ENCODE measurements at regions not wholly inside any gene's neighbourhood (a gene's known extent, or its start where the extent isn't known, plus 50 kb on each side); places are given as distances from the start of the nearest gene placed in this dataset.
"Not testable (repeated sequence)": the region's sequence is repeated elsewhere in the genome, so short reads cannot be mapped to it uniquely, and the experiment has no call there.

DNA sequence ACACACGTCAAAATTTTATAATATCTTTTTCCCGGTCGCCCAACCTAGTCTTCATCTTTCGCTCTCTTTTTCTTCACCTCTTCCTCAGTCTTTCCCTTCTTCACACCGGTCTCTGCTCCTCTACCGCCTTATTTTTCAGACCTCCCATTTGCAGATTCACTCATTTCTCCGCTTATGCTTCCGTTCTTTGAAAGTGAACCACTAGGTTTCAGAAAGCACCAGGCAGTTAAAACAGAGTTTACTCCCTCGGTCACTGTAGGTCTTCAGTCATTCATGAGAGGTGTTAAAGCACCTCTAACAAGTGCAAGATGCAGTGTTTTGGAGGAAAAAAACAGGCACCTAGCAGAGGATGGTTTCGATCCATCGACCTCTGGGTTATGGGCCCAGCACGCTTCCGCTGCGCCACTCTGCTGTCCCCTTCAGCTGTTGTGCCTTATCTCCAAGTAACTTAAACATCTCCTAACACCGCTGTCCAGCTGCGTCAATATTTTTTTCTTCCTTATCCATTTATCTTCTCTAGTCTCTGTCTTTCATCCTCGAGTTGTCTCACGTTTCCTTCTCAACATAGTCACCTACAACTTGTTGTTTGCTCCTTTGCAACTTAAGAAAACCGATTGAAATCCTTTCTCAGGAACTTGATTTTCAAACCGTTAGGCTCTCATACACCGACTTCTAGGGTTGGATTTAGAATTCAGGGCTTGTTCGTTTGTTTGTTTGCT lies 119.7 kb upstream of the ZNF184 start:
- H3K36me3 ChIP-seq (ENCODE audit: control insufficient read depth, insufficient read depth, low read length) = no peaks in the 10 kb centered on the region
- no peak for TF ChIP-seq CTCF (IDR thresholded peaks at IDR 0.05; ENCODE audit: insufficient read depth, low read length, poor library complexity, severe bottlenecking)
- no peaks in the 10 kb centered on the region for H3K27me3 ChIP-seq (replicated peaks; ENCODE audit: control insufficient read depth, insufficient read depth, low read length)
- peak; percentile 89 for DNase-seq (ENCODE audit: extremely low read depth, insufficient read length)
- H3K4me3 ChIP-seq (replicated peaks; ENCODE audit: low read depth, low read length) = peak overlapping the region; percentile 52

DNA sequence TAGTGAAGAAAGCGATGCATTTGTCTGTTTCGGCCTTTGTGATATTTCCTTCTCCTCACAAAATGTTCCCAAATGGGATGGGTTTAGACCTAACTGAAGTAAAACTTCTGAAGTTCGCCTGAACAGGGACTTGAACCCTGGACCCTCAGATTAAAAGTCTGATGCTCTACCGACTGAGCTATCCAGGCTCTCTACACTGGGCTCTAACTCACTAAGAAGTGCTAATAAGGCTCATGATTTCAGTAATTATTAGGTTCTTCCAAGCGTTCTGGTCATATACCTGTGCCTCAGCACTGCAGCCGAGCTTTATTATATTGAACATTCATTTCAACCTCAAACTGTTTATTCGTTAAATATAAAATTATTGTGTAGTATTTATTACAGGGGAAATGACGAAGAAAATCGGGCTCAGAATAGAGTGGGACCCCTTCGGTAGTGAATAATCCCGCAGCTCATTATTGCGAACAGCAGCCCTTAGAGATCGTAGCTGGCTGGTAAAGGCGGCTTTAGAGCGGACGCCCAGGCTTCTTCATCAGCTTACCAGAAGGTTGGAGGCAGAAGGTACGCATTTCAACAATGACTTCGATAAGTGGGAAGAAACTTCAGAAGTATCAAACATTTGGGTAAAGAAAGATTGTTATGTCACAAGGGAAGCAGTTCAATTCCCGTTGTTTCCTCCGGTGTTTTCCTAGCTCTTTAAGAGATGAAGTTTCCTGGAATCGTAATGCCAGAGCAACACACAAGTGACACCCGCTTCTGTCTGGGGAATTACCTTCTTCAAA lies 119.0 kb upstream of the ZNF184 start:
- DNase-seq (ENCODE audit: extremely low read depth, insufficient read length) = peak; percentile 28
- H3K4me3 ChIP-seq (replicated peaks; ENCODE audit: low read depth, low read length) = peak overlapping the region; percentile 52

GRCh38 chr6:27585316-27585715 lies 112.4 kb upstream of the ZNF184 start:
- not testable (repeated sequence) for DNase-seq (ENCODE audit: extremely low read depth, insufficient read length); H3K36me3 ChIP-seq (ENCODE audit: control insufficient read depth, insufficient read depth, low read length); H3K4me3 ChIP-seq (replicated peaks; ENCODE audit: low read depth, low read length); H3K27me3 ChIP-seq (replicated peaks; ENCODE audit: control insufficient read depth, insufficient read depth, low read length)

More for the DNA sequence above, 119.0 kb upstream of the ZNF184 start:
- Histone ChIP-seq H3K36me3 (ENCODE audit: control insufficient read depth, insufficient read depth, low read length) (no peaks in the 10 kb centered on the region), H3K27me3 (replicated peaks; ENCODE audit: control insufficient read depth, insufficient read depth, low read length) (no peaks in the 10 kb centered on the region)
- no peak for TF ChIP-seq CTCF (IDR thresholded peaks at IDR 0.05; ENCODE audit: insufficient read depth, low read length, poor library complexity, severe bottlenecking)

DNA sequence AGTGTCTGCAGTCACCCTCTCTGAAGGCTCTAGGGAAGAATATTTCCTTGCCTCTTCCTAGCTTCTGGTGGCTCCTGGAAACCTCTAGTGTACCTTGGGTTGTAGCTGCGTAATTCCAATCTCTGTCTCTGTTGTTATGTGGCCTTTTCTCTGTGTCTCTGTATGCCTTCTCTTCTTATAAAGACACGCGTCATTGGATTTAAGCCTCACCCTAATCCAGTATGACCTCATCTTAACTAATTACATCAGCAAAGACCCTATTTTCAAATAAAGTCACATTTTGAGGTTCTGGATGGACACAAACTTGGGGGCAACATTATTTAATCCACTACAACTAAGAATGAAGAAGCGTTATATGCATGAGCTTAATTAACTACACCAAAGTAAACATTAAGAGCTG lies 111.4 kb upstream of the ZNF184 start:
- no peak for TF ChIP-seq CTCF (IDR thresholded peaks at IDR 0.05; ENCODE audit: insufficient read depth, low read length, poor library complexity, severe bottlenecking)
- H3K27me3 ChIP-seq (replicated peaks; ENCODE audit: control insufficient read depth, insufficient read depth, low read length) = no peaks in the 10 kb centered on the region
- H3K4me3 ChIP-seq (replicated peaks; ENCODE audit: low read depth, low read length) = no peak overlapping the region
- H3K36me3 ChIP-seq (ENCODE audit: control insufficient read depth, insufficient read depth, low read length) = no peaks in the 10 kb centered on the region
- DNase-seq (ENCODE audit: extremely low read depth, insufficient read length) = no peak

GRCh38 chr6:27582928-27583725 lies 110.2 kb upstream of the ZNF184 start:
- DNase-seq (ENCODE audit: extremely low read depth, insufficient read length) = peak; percentile 84
- no peaks in the 10 kb centered on the region for H3K36me3 ChIP-seq (ENCODE audit: control insufficient read depth, insufficient read depth, low read length)
- no peak overlapping the region for H3K4me3 ChIP-seq (replicated peaks; ENCODE audit: low read depth, low read length)
- no peak for TF ChIP-seq CTCF (IDR thresholded peaks at IDR 0.05; ENCODE audit: insufficient read depth, low read length, poor library complexity, severe bottlenecking)
- H3K27me3 ChIP-seq (replicated peaks; ENCODE audit: control insufficient read depth, insufficient read depth, low read length) = no peaks in the 10 kb centered on the region

GRCh38 chr6:27579973-27580372 lies 107.1 kb upstream of the ZNF184 start:
- no peak overlapping the region for H3K4me3 ChIP-seq (replicated peaks; ENCODE audit: low read depth, low read length)
- no peak for TF ChIP-seq CTCF (IDR thresholded peaks at IDR 0.05; ENCODE audit: insufficient read depth, low read length, poor library complexity, severe bottlenecking)
- no peaks in the 10 kb centered on the region for H3K36me3 ChIP-seq (ENCODE audit: control insufficient read depth, insufficient read depth, low read length)
- DNase-seq (ENCODE audit: extremely low read depth, insufficient read length) = no peak
- H3K27me3 ChIP-seq (replicated peaks; ENCODE audit: control insufficient read depth, insufficient read depth, low read length) = no peaks in the 10 kb centered on the region
